ENCODE measurements at regions not wholly inside any gene's neighbourhood (a gene's known extent, or its start where the extent isn't known, plus 50 kb on each side); places are given as distances from the start of the nearest gene placed in this dataset.

DNA sequence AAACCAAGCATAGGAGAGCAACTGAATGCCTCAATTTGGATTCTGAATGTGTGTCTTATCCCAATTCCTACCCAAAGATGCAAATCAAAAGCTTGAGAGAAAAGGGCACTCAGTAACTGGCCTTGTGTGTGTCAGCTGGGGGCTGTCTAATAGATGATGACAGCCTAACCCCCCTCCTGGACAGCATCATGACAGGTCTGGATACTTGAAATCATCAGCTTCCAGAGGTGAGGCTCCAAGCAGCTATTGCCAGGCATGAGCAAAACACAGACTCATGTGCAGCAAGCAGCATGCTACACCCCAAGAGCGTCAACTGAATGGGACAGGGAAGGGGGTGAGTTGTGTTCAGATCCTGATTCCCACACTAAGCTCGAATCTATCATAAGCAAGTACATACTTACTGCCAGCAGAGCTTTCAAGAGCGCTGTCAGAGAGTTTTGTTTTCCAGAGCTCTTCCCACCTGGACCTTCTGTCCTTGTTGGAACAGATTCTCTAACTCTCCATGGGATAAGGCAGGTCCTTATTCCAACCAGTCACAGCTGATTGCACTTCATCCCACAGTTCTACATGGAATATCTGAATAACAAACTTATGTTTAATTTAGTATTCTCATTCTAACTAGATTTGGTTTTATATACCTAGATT is 467.5 kb downstream of the DTWD2 start:
- no peaks in the 10 kb centered on the region for H3F3A ChIP-seq (ENCODE audit: insufficient read depth, low read length)
- H3K27me3 ChIP-seq (replicated peaks; ENCODE audit: insufficient read depth, low read length): no peaks in the 10 kb centered on the region
- H3K4me3 ChIP-seq (ENCODE audit: low read length): no peak overlapping the region
- H4K20me1 ChIP-seq (ENCODE audit: insufficient read depth, low read length): no peaks in the 10 kb centered on the region
- H3K79me2 ChIP-seq (ENCODE audit: low read length): no peaks in the 10 kb centered on the region
- no peak overlapping the region for H2AFZ ChIP-seq (ENCODE audit: low read length)
- no peak overlapping the region for H3K9ac ChIP-seq (ENCODE audit: low read length)
- H3K27ac ChIP-seq (ENCODE audit: low read length): no peak overlapping the region
- H3K9me3 ChIP-seq (replicated peaks; ENCODE audit: insufficient read depth, low read length): no peaks in the 10 kb centered on the region
- no peaks in the 10 kb centered on the region for H3K9me2 ChIP-seq (replicated peaks; ENCODE audit: insufficient read depth, low read length)
- TF ChIP-seq, protein P1, sequence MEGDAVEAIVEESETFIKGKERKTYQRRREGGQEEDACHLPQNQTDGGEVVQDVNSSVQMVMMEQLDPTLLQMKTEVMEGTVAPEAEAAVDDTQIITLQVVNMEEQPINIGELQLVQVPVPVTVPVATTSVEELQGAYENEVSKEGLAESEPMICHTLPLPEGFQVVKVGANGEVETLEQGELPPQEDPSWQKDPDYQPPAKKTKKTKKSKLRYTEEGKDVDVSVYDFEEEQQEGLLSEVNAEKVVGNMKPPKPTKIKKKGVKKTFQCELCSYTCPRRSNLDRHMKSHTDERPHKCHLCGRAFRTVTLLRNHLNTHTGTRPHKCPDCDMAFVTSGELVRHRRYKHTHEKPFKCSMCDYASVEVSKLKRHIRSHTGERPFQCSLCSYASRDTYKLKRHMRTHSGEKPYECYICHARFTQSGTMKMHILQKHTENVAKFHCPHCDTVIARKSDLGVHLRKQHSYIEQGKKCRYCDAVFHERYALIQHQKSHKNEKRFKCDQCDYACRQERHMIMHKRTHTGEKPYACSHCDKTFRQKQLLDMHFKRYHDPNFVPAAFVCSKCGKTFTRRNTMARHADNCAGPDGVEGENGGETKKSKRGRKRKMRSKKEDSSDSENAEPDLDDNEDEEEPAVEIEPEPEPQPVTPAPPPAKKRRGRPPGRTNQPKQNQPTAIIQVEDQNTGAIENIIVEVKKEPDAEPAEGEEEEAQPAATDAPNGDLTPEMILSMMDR (IDR thresholded peaks at IDR 0.05; ENCODE audit: low read length): no peak
- TF ChIP-seq EZH2 (optimal IDR thresholded peaks at IDR 0.05; ENCODE audit: low read depth, low read length) (no peak), EZH2phosphoT487 (IDR thresholded peaks at IDR 0.05; ENCODE audit: low read length) (no peak)
- no peaks in the 10 kb centered on the region for H3K4me1 ChIP-seq (ENCODE audit: low read length)
- H3K36me3 ChIP-seq (replicated peaks; ENCODE audit: insufficient read depth, low read length): no peaks in the 10 kb centered on the region
- H3K4me2 ChIP-seq (ENCODE audit: low read depth, low read length): no peak overlapping the region
- DNase-seq: no peak

DNA sequence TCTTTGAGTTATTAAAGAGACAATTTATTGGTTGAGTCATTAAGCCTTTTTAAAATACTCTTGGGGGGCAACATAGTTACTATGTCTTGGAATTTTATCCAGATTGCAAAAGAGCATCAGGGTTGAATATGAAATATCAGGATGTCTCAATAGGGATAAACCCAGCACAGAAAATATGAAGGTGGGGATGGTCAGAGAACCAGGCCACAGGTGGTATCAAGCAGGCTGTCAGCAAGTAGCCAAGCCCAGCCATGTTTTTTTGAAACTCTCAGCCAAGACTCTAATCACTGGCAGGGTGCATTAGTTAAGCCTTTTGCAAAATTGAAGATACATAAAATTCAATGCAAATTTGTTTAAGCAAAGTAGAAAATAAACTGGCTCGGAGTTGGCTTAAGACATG is 468.9 kb downstream of the DTWD2 start:
- Histone ChIP-seq H3K79me2 (ENCODE audit: low read length) (no peaks in the 10 kb centered on the region), H3K27me3 (replicated peaks; ENCODE audit: insufficient read depth, low read length) (no peaks in the 10 kb centered on the region), H3K4me3 (ENCODE audit: low read length) (no peak overlapping the region), H4K20me1 (ENCODE audit: insufficient read depth, low read length) (no peaks in the 10 kb centered on the region), H3K27ac (ENCODE audit: low read length) (no peak overlapping the region), H3K9ac (ENCODE audit: low read length) (no peak overlapping the region), H3K4me1 (ENCODE audit: low read length) (no peaks in the 10 kb centered on the region), H3F3A (ENCODE audit: insufficient read depth, low read length) (no peaks in the 10 kb centered on the region), H3K36me3 (replicated peaks; ENCODE audit: insufficient read depth, low read length) (no peaks in the 10 kb centered on the region), H2AFZ (ENCODE audit: low read length) (no peak overlapping the region), H3K4me2 (ENCODE audit: low read depth, low read length) (no peak overlapping the region), H3K9me2 (replicated peaks; ENCODE audit: insufficient read depth, low read length) (no peaks in the 10 kb centered on the region), H3K9me3 (replicated peaks; ENCODE audit: insufficient read depth, low read length) (no peaks in the 10 kb centered on the region)
- TF ChIP-seq EZH2phosphoT487 (IDR thresholded peaks at IDR 0.05; ENCODE audit: low read length) (no peak), EZH2 (optimal IDR thresholded peaks at IDR 0.05; ENCODE audit: low read depth, low read length) (no peak)
- TF ChIP-seq, protein P1 (IDR thresholded peaks at IDR 0.05; ENCODE audit: low read length): no peak
- DNase-seq: no peak

DNA sequence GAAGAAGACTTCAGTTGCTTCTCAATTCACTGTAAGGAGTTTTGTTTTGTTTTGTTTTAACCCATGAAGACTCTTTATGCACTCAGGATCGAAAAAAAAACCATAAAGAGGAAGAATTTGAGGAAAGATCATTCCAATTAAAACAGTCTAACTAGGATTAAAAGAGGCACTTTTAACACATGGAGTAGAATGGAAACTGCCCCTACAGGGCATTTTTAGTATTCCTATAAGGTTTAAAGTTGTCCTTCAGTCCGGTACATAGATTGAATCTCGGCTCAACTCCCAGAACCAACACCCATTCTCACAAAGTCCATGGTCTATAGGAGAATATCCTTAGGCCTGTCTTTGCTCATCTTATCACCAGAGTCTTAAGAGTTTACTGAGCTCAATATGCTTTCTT is 469.6 kb downstream of the DTWD2 start:
- Histone ChIP-seq H3F3A (ENCODE audit: insufficient read depth, low read length) (no peaks in the 10 kb centered on the region), H3K4me1 (ENCODE audit: low read length) (no peaks in the 10 kb centered on the region), H2AFZ (ENCODE audit: low read length) (no peak overlapping the region), H3K79me2 (ENCODE audit: low read length) (no peaks in the 10 kb centered on the region), H3K9me3 (replicated peaks; ENCODE audit: insufficient read depth, low read length) (no peaks in the 10 kb centered on the region), H3K36me3 (replicated peaks; ENCODE audit: insufficient read depth, low read length) (no peaks in the 10 kb centered on the region), H3K9me2 (replicated peaks; ENCODE audit: insufficient read depth, low read length) (no peaks in the 10 kb centered on the region), H3K27ac (ENCODE audit: low read length) (no peak overlapping the region), H3K9ac (ENCODE audit: low read length) (no peak overlapping the region), H3K4me2 (ENCODE audit: low read depth, low read length) (no peak overlapping the region), H3K4me3 (ENCODE audit: low read length) (no peak overlapping the region), H3K27me3 (replicated peaks; ENCODE audit: insufficient read depth, low read length) (no peaks in the 10 kb centered on the region), H4K20me1 (ENCODE audit: insufficient read depth, low read length) (no peaks in the 10 kb centered on the region)
- TF ChIP-seq EZH2 (optimal IDR thresholded peaks at IDR 0.05; ENCODE audit: low read depth, low read length): no peak
- TF ChIP-seq, protein P1 (IDR thresholded peaks at IDR 0.05; ENCODE audit: low read length): no peak
- TF ChIP-seq EZH2phosphoT487 (IDR thresholded peaks at IDR 0.05; ENCODE audit: low read length): no peak
- no peak for DNase-seq
